Esophagus squamous epithelium (tissue), 5 donors: ENCODE measurements at regions not wholly inside any gene's neighbourhood (a gene's known extent, or its start where the extent isn't known, plus 50 kb on each side); places are given as distances from the start of the nearest gene placed in this dataset.

Experiments
- DNase-seq: peaks from one replicate; lab custom pipeline; 2025; lab: John Stamatoyannopoulos, UW
- H3K27ac ChIP-seq, 4 donors: fragments of 200-600 bp; sonication (generic); one replicate each; pipeline ENCODE4 v1.5.1; 2016 to 2019; ENCODE audit warnings: mild to moderate bottlenecking in 1 of 4
- H3K27me3 ChIP-seq, 4 donors: fragments of 200-600 bp; sonication (generic); 1 replicate in 3 of 4; 2 replicates in 1 of 4; pipeline versions ENCODE4 v1.5.1 to v1.6.0; 2017 to 2021; ENCODE audit warnings: antibody characterized with exemption in 1 of 4
- H3K36me3 ChIP-seq, 3 donors: fragments of 200-600 bp; sonication (generic); one replicate each; pipeline ENCODE4 v1.5.1; 2016 to 2019
- H3K4me1 ChIP-seq, 3 donors: fragments of 200-600 bp; sonication (generic); one replicate each; pipeline ENCODE4 v1.5.1; 2017 to 2019
- H3K4me3 ChIP-seq, 4 donors: fragments of 200-600 bp; sonication (generic); 1 replicate in 3 of 4; 2 replicates in 1 of 4; pipeline ENCODE4 v1.5.1; 2016 to 2019; ENCODE audit warnings: mild to moderate bottlenecking in 2 of 4, moderate library complexity in 1 of 4
- H3K9me3 ChIP-seq, 3 donors: fragments of 200-600 bp; sonication (generic); one replicate each; pipeline ENCODE4 v1.5.1; 2016 to 2019
- CTCF ChIP-seq, 6 experiments: fragments of 450-650 bp in 4 of 6; fragments of 200-600 bp in 2 of 6; sonication (generic) in 2 of 6; IDR thresholded peaks; one replicate each; pipeline ENCODE4 v1.5.1; 2016 to 2019; ENCODE audit warnings: antibody characterized with exemption in 6 of 6, mild to moderate bottlenecking in 4 of 6, moderate library complexity in 4 of 6
- WGBS, 2 donors: methylation state at CpG; one replicate each; pipeline ENCODE4 v1.1.5; 2018; 5-methylcytosine and 5-hydroxymethylcytosine counted together
- intact Hi-C: fragments of 100-400 bp; cut with DNase I; formaldehyde crosslinking; loops from one replicate; pipeline ENCODE4 v1.15.0; 2022
- donor health status: DM: yes; HTN: yes; CAD: no.

- H3K36me3 ChIP-seq = no peaks in the 10 kb centered on the region
- H3K27me3 ChIP-seq = no peaks in the 10 kb centered on the region
- DNase-seq = no peak
- no peak overlapping the region for H3K27ac ChIP-seq
- no peaks in the 10 kb centered on the region for H3K9me3 ChIP-seq
- intact Hi-C loops = no loop called here
- no peaks in the 10 kb centered on the region for H3K4me1 ChIP-seq
- no peak for TF ChIP-seq CTCF (IDR thresholded peaks at IDR 0.05)
- no peak overlapping the region for H3K4me3 ChIP-seq
- WGBS, 2 donors = 60 to 69% methylated on average over 2 of the region's 2 CpGs
Observed at GRCh38 chr1:97017895-97018294, 296.3 kb downstream of the PTBP2 start.
